ENCODE measurements at regions not wholly inside any gene's neighbourhood (a gene's known extent, or its start where the extent isn't known, plus 50 kb on each side); places are given as distances from the start of the nearest gene placed in this dataset.

DNA sequence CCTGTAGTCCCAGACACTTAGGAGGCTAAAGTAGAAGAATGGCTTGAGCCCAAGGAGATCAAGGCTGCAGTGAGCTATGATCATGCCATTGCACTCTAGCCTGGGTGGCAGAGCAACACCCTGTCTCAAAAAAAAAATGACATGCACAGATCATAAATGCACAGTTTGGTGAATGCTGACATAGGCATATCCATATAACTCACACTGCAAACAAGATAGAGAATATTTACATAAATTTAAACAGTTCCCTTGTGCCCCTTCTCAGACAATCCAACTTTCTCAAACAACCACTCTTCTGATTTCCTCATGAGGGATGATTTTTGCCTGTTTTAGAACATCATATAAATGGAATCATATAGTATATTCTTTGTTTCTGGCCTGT, 88.7 kb upstream of the CAST start:
- H3K9me3 ChIP-seq (ENCODE audit: control insufficient read depth, insufficient read depth, low read depth, low read length) = no peaks in the 10 kb centered on the region

DNA sequence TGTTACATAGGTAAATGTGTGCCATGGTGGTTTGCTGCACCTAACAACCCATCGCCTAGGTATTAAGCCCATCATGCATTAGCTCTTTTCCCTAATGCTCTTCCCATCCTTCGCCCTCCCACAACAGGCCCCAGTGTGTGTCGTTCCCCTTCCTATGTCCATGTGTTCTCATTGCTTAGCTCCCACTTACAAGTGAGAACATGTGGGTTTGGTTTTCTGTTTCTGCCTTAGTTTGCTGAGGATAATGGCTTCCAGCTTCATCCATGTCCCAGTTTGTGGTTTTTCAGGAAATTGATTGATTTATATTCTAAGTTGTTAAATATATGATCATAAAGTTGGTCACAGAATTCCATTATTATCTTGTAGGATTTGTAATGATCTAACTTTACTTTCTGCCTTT, 85.3 kb upstream of the CAST start:
- Histone ChIP-seq H3K27ac (ENCODE audit: extremely low read depth, low read depth, low read length) (no peak overlapping the region), H3K4me1 (ENCODE audit: control insufficient read depth, insufficient read depth, low read length) (no peaks in the 10 kb centered on the region), H3K9me3 (ENCODE audit: control insufficient read depth, insufficient read depth, low read depth, low read length) (no peaks in the 10 kb centered on the region), H3K36me3 (ENCODE audit: control insufficient read depth in 2 of 2, insufficient read depth in 1 of 2, low read length in 2 of 2) (no peaks in the 10 kb centered on the region), H3K4me3 (ENCODE audit: low read depth, low read length) (no peak overlapping the region)
- ChIA-PET POLR2A (no interaction called here), CTCF (no interaction called here)
- TF ChIP-seq, protein P1, sequence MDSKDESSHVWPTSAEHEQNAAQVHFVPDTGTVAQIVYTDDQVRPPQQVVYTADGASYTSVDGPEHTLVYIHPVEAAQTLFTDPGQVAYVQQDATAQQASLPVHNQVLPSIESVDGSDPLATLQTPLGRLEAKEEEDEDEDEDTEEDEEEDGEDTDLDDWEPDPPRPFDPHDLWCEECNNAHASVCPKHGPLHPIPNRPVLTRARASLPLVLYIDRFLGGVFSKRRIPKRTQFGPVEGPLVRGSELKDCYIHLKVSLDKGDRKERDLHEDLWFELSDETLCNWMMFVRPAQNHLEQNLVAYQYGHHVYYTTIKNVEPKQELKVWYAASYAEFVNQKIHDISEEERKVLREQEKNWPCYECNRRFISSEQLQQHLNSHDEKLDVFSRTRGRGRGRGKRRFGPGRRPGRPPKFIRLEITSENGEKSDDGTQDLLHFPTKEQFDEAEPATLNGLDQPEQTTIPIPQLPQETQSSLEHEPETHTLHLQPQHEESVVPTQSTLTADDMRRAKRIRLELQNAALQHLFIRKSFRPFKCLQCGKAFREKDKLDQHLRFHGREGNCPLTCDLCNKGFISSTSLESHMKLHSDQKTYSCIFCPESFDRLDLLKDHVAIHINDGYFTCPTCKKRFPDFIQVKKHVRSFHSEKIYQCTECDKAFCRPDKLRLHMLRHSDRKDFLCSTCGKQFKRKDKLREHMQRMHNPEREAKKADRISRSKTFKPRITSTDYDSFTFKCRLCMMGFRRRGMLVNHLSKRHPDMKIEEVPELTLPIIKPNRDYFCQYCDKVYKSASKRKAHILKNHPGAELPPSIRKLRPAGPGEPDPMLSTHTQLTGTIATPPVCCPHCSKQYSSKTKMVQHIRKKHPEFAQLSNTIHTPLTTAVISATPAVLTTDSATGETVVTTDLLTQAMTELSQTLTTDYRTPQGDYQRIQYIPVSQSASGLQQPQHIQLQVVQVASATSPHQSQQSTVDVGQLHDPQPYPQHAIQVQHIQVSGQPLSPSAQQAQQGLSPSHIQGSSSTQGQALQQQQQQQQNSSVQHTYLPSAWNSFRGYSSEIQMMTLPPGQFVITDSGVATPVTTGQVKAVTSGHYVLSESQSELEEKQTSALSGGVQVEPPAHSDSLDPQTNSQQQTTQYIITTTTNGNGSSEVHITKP (tag by site-specific recombination; IDR thresholded peaks at IDR 0.05) = no peak
- TF ChIP-seq GLI4 (tag by site-specific recombination; IDR thresholded peaks at IDR 0.05) (no peak), FEZF1 (tag by site-specific recombination; IDR thresholded peaks at IDR 0.05) (no peak), ZBTB1 (tag by site-specific recombination; IDR thresholded peaks at IDR 0.05) (no peak), KLF1 (tag by site-specific recombination; IDR thresholded peaks at IDR 0.05) (no peak), SALL2 (tag by site-specific recombination; IDR thresholded peaks at IDR 0.05; ENCODE audit: borderline replicate concordance) (no peak), ZNF571 (tag by site-specific recombination; IDR thresholded peaks at IDR 0.05) (no peak), ZNF324 (tag by site-specific recombination; IDR thresholded peaks at IDR 0.05) (no peak)
- TF ChIP-seq, protein P2, sequence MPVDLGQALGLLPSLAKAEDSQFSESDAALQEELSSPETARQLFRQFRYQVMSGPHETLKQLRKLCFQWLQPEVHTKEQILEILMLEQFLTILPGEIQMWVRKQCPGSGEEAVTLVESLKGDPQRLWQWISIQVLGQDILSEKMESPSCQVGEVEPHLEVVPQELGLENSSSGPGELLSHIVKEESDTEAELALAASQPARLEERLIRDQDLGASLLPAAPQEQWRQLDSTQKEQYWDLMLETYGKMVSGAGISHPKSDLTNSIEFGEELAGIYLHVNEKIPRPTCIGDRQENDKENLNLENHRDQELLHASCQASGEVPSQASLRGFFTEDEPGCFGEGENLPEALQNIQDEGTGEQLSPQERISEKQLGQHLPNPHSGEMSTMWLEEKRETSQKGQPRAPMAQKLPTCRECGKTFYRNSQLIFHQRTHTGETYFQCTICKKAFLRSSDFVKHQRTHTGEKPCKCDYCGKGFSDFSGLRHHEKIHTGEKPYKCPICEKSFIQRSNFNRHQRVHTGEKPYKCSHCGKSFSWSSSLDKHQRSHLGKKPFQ (tag by site-specific recombination; IDR thresholded peaks at IDR 0.05) = no peak
- TF ChIP-seq, protein P3, sequence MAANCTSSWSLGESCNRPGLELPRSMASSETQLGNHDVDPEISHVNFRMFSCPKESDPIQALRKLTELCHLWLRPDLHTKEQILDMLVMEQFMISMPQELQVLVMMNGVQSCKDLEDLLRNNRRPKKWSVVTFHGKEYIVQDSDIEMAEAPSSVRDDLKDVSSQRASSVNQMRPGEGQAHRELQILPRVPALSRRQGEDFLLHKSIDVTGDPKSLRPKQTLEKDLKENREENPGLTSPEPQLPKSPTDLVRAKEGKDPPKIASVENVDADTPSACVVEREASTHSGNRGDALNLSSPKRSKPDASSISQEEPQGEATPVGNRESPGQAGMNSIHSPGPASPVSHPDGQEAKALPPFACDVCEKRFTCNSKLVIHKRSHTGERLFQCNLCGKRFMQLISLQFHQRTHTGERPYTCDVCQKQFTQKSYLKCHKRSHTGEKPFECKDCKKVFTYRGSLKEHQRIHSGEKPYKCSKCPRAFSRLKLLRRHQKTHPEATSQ (tag by site-specific recombination; IDR thresholded peaks at IDR 0.05) = no peak
- TF ChIP-seq, protein P4, sequence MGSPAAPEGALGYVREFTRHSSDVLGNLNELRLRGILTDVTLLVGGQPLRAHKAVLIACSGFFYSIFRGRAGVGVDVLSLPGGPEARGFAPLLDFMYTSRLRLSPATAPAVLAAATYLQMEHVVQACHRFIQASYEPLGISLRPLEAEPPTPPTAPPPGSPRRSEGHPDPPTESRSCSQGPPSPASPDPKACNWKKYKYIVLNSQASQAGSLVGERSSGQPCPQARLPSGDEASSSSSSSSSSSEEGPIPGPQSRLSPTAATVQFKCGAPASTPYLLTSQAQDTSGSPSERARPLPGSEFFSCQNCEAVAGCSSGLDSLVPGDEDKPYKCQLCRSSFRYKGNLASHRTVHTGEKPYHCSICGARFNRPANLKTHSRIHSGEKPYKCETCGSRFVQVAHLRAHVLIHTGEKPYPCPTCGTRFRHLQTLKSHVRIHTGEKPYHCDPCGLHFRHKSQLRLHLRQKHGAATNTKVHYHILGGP (tag by site-specific recombination; IDR thresholded peaks at IDR 0.05) = no peak
- TF ChIP-seq, protein P5, sequence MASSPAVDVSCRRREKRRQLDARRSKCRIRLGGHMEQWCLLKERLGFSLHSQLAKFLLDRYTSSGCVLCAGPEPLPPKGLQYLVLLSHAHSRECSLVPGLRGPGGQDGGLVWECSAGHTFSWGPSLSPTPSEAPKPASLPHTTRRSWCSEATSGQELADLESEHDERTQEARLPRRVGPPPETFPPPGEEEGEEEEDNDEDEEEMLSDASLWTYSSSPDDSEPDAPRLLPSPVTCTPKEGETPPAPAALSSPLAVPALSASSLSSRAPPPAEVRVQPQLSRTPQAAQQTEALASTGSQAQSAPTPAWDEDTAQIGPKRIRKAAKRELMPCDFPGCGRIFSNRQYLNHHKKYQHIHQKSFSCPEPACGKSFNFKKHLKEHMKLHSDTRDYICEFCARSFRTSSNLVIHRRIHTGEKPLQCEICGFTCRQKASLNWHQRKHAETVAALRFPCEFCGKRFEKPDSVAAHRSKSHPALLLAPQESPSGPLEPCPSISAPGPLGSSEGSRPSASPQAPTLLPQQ (tag by site-specific recombination; IDR thresholded peaks at IDR 0.05) = no peak

More for the DNA sequence above, 88.7 kb upstream of the CAST start:
- no peak overlapping the region for H3K4me3 ChIP-seq (ENCODE audit: low read depth, low read length)
- no peaks in the 10 kb centered on the region for H3K36me3 ChIP-seq (ENCODE audit: control insufficient read depth in 2 of 2, insufficient read depth in 1 of 2, low read length in 2 of 2)
- ChIA-PET POLR2A (no interaction called here), CTCF (interaction anchor here (1.2 kb wide), 1 partner anchor 22 kb away, joined by 9 read pairs; no protein-coding TSS in a partner anchor)
- H3K27ac ChIP-seq (ENCODE audit: extremely low read depth, low read depth, low read length) = no peak overlapping the region
- H3K4me1 ChIP-seq (ENCODE audit: control insufficient read depth, insufficient read depth, low read length) = no peaks in the 10 kb centered on the region
- TF ChIP-seq ZNF174 (tag by site-specific recombination; IDR thresholded peaks at IDR 0.05) (no peak), YY2 (tag by site-specific recombination; IDR thresholded peaks at IDR 0.05) (no peak), ZNF660 (tag by site-specific recombination; IDR thresholded peaks at IDR 0.05) (no peak), ZNF202 (tag by site-specific recombination; IDR thresholded peaks at IDR 0.05; ENCODE audit: borderline replicate concordance) (no peak), KLF7 (tag by site-specific recombination; IDR thresholded peaks at IDR 0.05; ENCODE audit: borderline replicate concordance) (no peak), ZNF354C (tag by site-specific recombination; IDR thresholded peaks at IDR 0.05; ENCODE audit: borderline replicate concordance, low read depth) (no peak), ZNF677 (tag by site-specific recombination; IDR thresholded peaks at IDR 0.05) (no peak)
- TF ChIP-seq, protein P6, sequence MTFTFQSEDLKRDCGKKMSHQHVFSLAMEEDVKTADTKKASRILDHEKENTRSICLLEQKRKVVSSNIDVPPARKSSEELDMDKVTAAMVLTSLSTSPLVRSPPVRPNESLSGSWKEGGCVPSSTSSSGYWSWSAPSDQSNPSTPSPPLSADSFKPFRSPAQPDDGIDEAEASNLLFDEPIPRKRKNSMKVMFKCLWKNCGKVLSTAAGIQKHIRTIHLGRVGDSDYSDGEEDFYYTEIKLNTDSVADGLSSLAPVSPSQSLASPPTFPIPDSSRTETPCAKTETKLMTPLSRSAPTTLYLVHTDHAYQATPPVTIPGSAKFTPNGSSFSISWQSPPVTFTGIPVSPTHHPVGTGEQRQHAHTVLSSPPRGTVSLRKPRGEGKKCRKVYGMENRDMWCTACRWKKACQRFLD (tag by site-specific recombination; IDR thresholded peaks at IDR 0.05) = no peak
- TF ChIP-seq, protein P7, sequence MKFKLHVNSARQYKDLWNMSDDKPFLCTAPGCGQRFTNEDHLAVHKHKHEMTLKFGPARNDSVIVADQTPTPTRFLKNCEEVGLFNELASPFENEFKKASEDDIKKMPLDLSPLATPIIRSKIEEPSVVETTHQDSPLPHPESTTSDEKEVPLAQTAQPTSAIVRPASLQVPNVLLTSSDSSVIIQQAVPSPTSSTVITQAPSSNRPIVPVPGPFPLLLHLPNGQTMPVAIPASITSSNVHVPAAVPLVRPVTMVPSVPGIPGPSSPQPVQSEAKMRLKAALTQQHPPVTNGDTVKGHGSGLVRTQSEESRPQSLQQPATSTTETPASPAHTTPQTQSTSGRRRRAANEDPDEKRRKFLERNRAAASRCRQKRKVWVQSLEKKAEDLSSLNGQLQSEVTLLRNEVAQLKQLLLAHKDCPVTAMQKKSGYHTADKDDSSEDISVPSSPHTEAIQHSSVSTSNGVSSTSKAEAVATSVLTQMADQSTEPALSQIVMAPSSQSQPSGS (tag by site-specific recombination; IDR thresholded peaks at IDR 0.05; ENCODE audit: low read depth) = no peak
- TF ChIP-seq, protein P8, sequence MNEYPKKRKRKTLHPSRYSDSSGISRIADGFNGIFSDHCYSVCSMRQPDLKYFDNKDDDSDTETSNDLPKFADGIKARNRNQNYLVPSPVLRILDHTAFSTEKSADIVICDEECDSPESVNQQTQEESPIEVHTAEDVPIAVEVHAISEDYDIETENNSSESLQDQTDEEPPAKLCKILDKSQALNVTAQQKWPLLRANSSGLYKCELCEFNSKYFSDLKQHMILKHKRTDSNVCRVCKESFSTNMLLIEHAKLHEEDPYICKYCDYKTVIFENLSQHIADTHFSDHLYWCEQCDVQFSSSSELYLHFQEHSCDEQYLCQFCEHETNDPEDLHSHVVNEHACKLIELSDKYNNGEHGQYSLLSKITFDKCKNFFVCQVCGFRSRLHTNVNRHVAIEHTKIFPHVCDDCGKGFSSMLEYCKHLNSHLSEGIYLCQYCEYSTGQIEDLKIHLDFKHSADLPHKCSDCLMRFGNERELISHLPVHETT (tag by site-specific recombination; IDR thresholded peaks at IDR 0.05) = no peak
